HG03521 (cell line): ENCODE measurements at regions not wholly inside any gene's neighbourhood (a gene's known extent, or its start where the extent isn't known, plus 50 kb on each side); places are given as distances from the start of the nearest gene placed in this dataset.

Experiments used
- ATAC-seq: cut with Tn5 transposase; IDR thresholded peaks from one replicate; pipeline ENCODE4 v1.9.1; 2021; ENCODE audit warnings: mild to moderate bottlenecking, moderate library complexity; ENCODE audit not compliant: unreplicated experiment

- ATAC-seq, result no peak
These were observed 102.0 kb upstream of the BOD1 start for GRCh38 chr5:173718469-173718868.

- ATAC-seq, result no peak
These were observed 103.3 kb upstream of the BOD1 start for GRCh38 chr5:173719731-173720082.

- no peak for ATAC-seq
These were observed 104.0 kb upstream of the BOD1 start for GRCh38 chr5:173720286-173720952.

GRCh38 chr5:173720953-173721600, 104.6 kb upstream of the BOD1 start:
- no peak for ATAC-seq

GRCh38 chr5:173721601-173722232, 105.3 kb upstream of the BOD1 start:
- ATAC-seq, result no peak

GRCh38 chr5:173726846-173727557, 110.6 kb upstream of the BOD1 start:
- ATAC-seq, result no peak

GRCh38 chr5:173727839-173728778, 111.7 kb upstream of the BOD1 start:
- ATAC-seq, result no peak

GRCh38 chr5:173729079-173729765, 112.8 kb upstream of the BOD1 start:
- no peak for ATAC-seq

GRCh38 chr5:173730632-173731298, 114.3 kb upstream of the BOD1 start:
- no peak for ATAC-seq

GRCh38 chr5:173733021-173733420, 116.6 kb upstream of the BOD1 start:
- no peak for ATAC-seq

- ATAC-seq, result no peak
These were observed 117.0 kb upstream of the BOD1 start for GRCh38 chr5:173733425-173733824.

- ATAC-seq, result peak; percentile 43
These were observed 117.5 kb upstream of the BOD1 start for GRCh38 chr5:173733831-173734501.

GRCh38 chr5:173734716-173735115, 118.3 kb upstream of the BOD1 start:
- no peak for ATAC-seq

GRCh38 chr5:173735184-173735583, 118.7 kb upstream of the BOD1 start:
- ATAC-seq, result no peak

- ATAC-seq, result no peak
These were observed 119.2 kb upstream of the BOD1 start for GRCh38 chr5:173735691-173736090.

- no peak for ATAC-seq
These were observed 119.9 kb upstream of the BOD1 start for GRCh38 chr5:173736374-173736773.

- ATAC-seq, result peak; percentile 62
These were observed 120.5 kb upstream of the BOD1 start for GRCh38 chr5:173736923-173737412.

- ATAC-seq, result no peak
These were observed 123.3 kb upstream of the BOD1 start for GRCh38 chr5:173739741-173740140.

GRCh38 chr5:173740400-173740799, 124.0 kb upstream of the BOD1 start:
- ATAC-seq, result no peak
